DOHH2 (cell line): ENCODE measurements at regions not wholly inside any gene's neighbourhood (a gene's known extent, or its start where the extent isn't known, plus 50 kb on each side); places are given as distances from the start of the nearest gene placed in this dataset.
"Not testable (repeated sequence)": the region's sequence is repeated elsewhere in the genome, so short reads cannot be mapped to it uniquely, and the experiment has no call there.

Experiments used
- H3F3A ChIP-seq: fragments of 200-600 bp; sonication (generic), shearing (Covaris generic); 2 replicates; pipeline ENCODE4 v1.6.0; 2016; ENCODE audit warnings: antibody characterized with exemption, mild to moderate bottlenecking; ENCODE audit not compliant: control insufficient read depth, insufficient read depth
- H3K27ac ChIP-seq: fragments of 200-600 bp; sonication (generic); 2 replicates; pipeline ENCODE4 v1.5.1; 2014; ENCODE audit warnings: low read depth, mild to moderate bottlenecking, low read length, moderate library complexity
- H3K27me3 ChIP-seq: fragments of 200-600 bp; sonication (generic); 2 replicates; pipeline ENCODE4 v1.6.1; 2014; ENCODE audit warnings: mild to moderate bottlenecking, low read length, mixed read lengths; ENCODE audit not compliant: control insufficient read depth
- H3K36me3 ChIP-seq: fragments of 200-600 bp; sonication (generic); 2 replicates; pipeline ENCODE4 v1.6.1; 2014; ENCODE audit warnings: mild to moderate bottlenecking, low read length, moderate library complexity, mixed read lengths; ENCODE audit not compliant: control insufficient read depth
- H3K4me1 ChIP-seq: fragments of 200-600 bp; sonication (generic); 2 replicates; pipeline ENCODE4 v1.6.1; 2014; ENCODE audit warnings: mild to moderate bottlenecking, low read length, mixed read lengths; ENCODE audit not compliant: control insufficient read depth
- H3K4me2 ChIP-seq: fragments of 200-600 bp; sonication (generic); 2 replicates; pipeline ENCODE4 v1.6.0; 2014; ENCODE audit warnings: mild to moderate bottlenecking, low read length, moderate library complexity
- H3K4me3 ChIP-seq: fragments of 200-600 bp; sonication (generic); 2 replicates; pipeline ENCODE4 v1.5.1; 2014; ENCODE audit warnings: mild to moderate bottlenecking, low read length, mixed read lengths
- H3K79me2 ChIP-seq: fragments of 200-600 bp; sonication (generic); 2 replicates; pipeline ENCODE4 v1.6.1; 2014; ENCODE audit warnings: mild to moderate bottlenecking, low read length, mixed read lengths; ENCODE audit not compliant: control insufficient read depth
- H3K9me2 ChIP-seq: fragments of 200-600 bp; sonication (generic); replicated peaks from 2 replicates; pipeline ENCODE4 v1.6.1; 2014; ENCODE audit warnings: mild to moderate bottlenecking, low read length, mixed read lengths; ENCODE audit not compliant: control insufficient read depth
- H3K9me3 ChIP-seq: fragments of 200-600 bp; sonication (generic); 2 replicates; pipeline ENCODE4 v1.6.1; 2014; ENCODE audit warnings: antibody characterized with exemption, low read length, mixed read lengths; ENCODE audit not compliant: control insufficient read depth, insufficient read depth
- H4K20me1 ChIP-seq: fragments of 200-600 bp; sonication (generic); 2 replicates; pipeline ENCODE4 v1.6.0; 2014; ENCODE audit warnings: low read depth, mild to moderate bottlenecking, antibody characterized with exemption, low read length, moderate library complexity; ENCODE audit not compliant: control insufficient read depth, insufficient read depth
- CTCF ChIP-seq: fragments of 200-600 bp; sonication (generic); IDR thresholded peaks from one replicate; pipeline ENCODE4 v1.5.1; 2014; ENCODE audit warnings: antibody characterized with exemption, mild to moderate bottlenecking, low read depth, low read length; ENCODE audit not compliant: poor library complexity, severe bottlenecking
- EZH2phosphoT487 ChIP-seq: fragments of 200-600 bp; sonication (generic); IDR thresholded peaks from 2 replicates; pipeline ENCODE4 v1.6.1; 2017; ENCODE audit warnings: borderline replicate concordance, mild to moderate bottlenecking, antibody characterized with exemption, low read length, moderate library complexity, mixed read lengths

GRCh38 chr22:22122348-22123117 is 122.1 kb upstream of the VPREB1 start:
- Histone ChIP-seq H3K36me3 (no peaks in the 10 kb centered on the region), H3K9me2 (no peaks in the 10 kb centered on the region), H3K4me2 (no peak overlapping the region), H4K20me1 (no peaks in the 10 kb centered on the region), H3K9me3 (no peaks in the 10 kb centered on the region), H3K27me3 (no peaks in the 10 kb centered on the region), H3K4me3 (no peak overlapping the region), H3K27ac (no peak overlapping the region), H3K79me2 (peaks cover 4% of the 10 kb centered on the region), H3F3A (peaks cover 6% of the 10 kb centered on the region), H3K4me1 (peaks cover 13% of the 10 kb centered on the region)
- no peak for TF ChIP-seq EZH2phosphoT487
- no peak for TF ChIP-seq CTCF

DNA sequence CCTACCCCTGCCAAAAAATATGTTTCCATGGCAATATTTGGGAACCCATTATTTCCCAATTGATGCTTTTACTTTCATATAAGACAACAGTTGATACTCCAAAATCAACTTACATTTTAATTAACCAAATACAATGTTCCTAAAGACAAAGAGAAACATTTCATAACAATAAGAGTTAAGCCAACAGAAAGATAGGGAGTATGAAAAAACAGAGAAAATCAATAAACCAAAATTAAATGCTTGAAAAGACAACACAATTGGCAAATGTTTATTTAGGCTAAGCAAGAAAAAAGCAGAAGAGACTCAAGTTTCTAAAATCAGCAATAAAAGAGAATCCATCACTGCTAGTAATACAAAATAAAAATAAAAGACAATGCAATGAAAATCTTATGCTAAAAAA is 123.1 kb upstream of the VPREB1 start:
- Histone ChIP-seq H4K20me1 (no peaks in the 10 kb centered on the region), H3K27ac (no peak overlapping the region), H3F3A (peaks cover 3% of the 10 kb centered on the region), H3K4me2 (no peak overlapping the region), H3K9me2 (no peaks in the 10 kb centered on the region), H3K4me3 (no peak overlapping the region), H3K4me1 (peaks cover 13% of the 10 kb centered on the region), H3K79me2 (peaks cover 4% of the 10 kb centered on the region), H3K36me3 (no peaks in the 10 kb centered on the region), H3K27me3 (no peaks in the 10 kb centered on the region), H3K9me3 (no peaks in the 10 kb centered on the region)
- no peak for TF ChIP-seq EZH2phosphoT487

DNA sequence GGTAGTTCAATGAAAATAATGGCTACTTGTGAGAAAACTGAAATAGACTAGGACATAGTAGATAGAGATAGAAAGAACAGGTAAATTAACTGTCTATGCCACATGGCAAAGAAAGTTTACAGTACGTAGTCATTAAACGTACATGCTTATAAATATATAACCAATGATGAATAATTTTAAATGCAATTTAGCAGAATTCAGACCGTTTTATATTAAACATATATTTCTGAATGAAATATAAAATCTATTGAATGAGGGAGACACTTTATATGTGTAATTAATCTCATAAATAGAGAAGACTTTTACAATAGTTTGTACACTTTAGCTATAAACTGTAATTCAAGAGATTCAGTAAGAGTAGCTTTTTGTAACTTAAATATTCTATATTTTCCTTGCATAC is 124.4 kb upstream of the VPREB1 start:
- H3F3A ChIP-seq: peaks cover 3% of the 10 kb centered on the region; the same call in 1 of the 2 replicates
- TF ChIP-seq EZH2phosphoT487 (no peak), CTCF (no peak)
- no peaks in the 10 kb centered on the region for H3K9me2 ChIP-seq
- peaks cover 4% of the 10 kb centered on the region for H3K79me2 ChIP-seq
- H4K20me1 ChIP-seq: no peaks in the 10 kb centered on the region
- H3K36me3 ChIP-seq: no peaks in the 10 kb centered on the region
- no peak overlapping the region for H3K4me2 ChIP-seq
- H3K4me3 ChIP-seq: no peak overlapping the region
- no peaks in the 10 kb centered on the region for H3K27me3 ChIP-seq
- no peak overlapping the region for H3K27ac ChIP-seq
- H3K4me1 ChIP-seq: peaks cover 13% of the 10 kb centered on the region
- H3K9me3 ChIP-seq: no peaks in the 10 kb centered on the region

GRCh38 chr22:22118987-22119386 is 125.6 kb upstream of the VPREB1 start:
- H3F3A ChIP-seq: peaks cover 4% of the 10 kb centered on the region
- no peaks in the 10 kb centered on the region for H3K9me3 ChIP-seq
- H3K4me3 ChIP-seq: peak overlapping the region; percentile 74
- no peaks in the 10 kb centered on the region for H3K36me3 ChIP-seq
- no peaks in the 10 kb centered on the region for H3K27me3 ChIP-seq
- peaks cover 4% of the 10 kb centered on the region for H3K79me2 ChIP-seq
- no peaks in the 10 kb centered on the region for H4K20me1 ChIP-seq
- H3K4me2 ChIP-seq: peak overlapping the region; percentile 70
- H3K9me2 ChIP-seq: no peaks in the 10 kb centered on the region
- peaks cover 13% of the 10 kb centered on the region for H3K4me1 ChIP-seq
- TF ChIP-seq EZH2phosphoT487 (no peak), CTCF (no peak)
- peak overlapping the region; percentile 50; the same call in 1 of the 2 replicates for H3K27ac ChIP-seq

GRCh38 chr22:22117864-22118544 is 126.6 kb upstream of the VPREB1 start:
- not testable (repeated sequence) for H3K27me3 ChIP-seq, H3K36me3 ChIP-seq, H3K9me2 ChIP-seq, H3K9me3 ChIP-seq, H4K20me1 ChIP-seq, H3K79me2 ChIP-seq
- Histone ChIP-seq H3K4me2 (peak overlapping the region; percentile 70), H3F3A (peaks cover 11% of the 10 kb centered on the region), H3K4me3 (peak overlapping the region; percentile 74), H3K4me1 (peaks cover 18% of the 10 kb centered on the region), H3K27ac (peak overlapping the region; percentile 50)
